GM18858 (cell line): ENCODE measurements at regions not wholly inside any gene's neighbourhood (a gene's known extent, or its start where the extent isn't known, plus 50 kb on each side); places are given as distances from the start of the nearest gene placed in this dataset.

Experiments used
- ATAC-seq: cut with Tn5 transposase; IDR thresholded peaks from one replicate; pipeline ENCODE4 v1.9.1; 2021; ENCODE audit not compliant: unreplicated experiment

DNA sequence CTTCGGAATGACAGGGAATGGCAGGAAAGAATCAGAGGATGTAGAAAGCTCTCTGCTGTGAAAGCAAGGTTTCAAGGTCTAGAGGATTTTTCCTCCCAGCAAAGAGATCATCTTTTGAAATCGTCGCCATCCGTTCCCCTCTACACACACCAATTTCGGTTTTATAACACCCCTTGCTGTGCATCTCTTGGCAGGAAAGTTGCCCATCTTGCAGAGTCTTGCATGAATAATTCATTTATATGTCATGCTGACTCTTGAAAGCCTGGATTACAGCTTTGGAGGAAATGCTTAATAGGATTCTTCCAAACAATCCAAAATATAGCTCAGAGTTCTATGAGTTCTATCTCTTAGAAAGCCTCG lies 262.7 kb downstream of the CHL1 start:
- ATAC-seq, result no peak

DNA sequence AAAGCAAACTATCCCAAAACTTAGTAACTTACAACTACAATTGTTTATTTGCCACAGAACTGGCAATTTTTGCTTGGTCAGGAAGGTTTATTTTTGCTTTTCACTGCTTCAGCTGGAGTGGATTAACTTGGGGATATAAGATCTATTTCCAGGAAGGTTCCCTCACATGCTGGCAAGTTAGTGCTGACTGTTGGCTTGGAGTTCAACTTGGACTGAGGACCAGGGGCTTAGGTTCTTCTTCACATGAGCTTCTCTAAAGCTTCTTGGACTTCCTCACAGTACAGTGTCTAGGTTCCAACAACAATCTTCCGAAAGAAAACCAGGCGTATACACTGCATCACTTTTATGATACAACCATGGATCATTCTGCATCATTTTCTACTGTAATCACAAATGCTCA lies 264.4 kb downstream of the CHL1 start:
- ATAC-seq, result no peak

DNA sequence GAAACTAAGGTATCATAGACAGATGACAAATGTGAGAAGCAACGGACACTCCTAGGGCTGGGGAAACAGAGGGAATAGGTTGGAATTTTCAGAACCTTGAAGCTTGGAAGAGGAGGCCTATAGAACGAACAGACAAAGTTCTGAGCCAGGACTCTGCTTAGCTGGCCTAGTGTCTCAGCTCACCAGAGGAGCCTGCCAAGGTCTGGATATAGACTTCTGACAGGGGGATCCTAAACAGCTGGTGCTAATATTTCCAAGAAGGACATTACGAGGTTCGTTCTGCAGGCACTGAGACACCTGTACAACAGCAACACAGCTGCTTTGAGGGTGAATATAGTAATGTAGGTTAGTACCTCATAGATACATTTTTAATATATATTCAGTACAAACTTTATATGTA lies 266.3 kb downstream of the CHL1 start:
- no peak for ATAC-seq

DNA sequence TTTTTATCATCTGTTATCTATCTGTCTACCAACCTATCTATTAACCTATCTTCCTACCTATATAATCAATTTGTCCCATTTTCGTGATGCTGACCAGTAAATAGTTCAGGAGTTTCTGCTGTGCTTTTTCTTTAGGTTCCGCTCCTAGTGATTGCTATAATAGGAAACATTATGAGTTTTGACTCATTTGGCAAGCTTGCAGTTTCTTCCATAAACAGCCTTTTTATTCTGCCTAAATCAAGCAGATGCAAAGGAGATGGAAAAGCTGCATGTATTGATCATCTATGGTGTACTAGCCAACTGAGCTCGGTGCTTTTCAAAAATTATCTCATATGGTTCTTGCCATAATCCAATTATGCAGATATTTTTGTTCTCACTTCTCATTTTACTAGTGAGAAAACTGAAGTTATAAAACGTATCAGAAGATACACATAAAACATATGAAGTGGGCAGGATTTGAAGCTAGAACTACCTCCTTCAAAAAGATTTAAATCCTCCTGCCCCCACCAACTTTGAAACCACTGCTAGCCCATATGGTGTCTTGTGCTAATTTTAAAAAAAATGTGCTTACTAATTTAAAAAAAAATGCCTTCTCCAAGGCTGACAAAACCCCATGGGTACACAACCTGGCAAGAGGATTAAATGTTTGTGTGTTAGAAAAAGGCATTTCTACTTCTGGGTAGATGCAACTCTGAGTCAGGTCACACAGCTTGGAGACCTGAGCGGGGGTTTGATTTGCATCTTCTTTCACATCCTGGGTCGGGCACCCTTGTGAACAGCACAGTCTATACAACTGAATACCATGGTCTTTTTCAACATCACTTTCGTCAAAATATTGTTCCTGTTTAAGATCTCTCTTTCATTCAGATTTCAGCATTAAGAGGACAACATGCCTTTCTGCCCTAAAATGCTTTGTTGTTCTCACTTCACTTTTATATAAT lies 267.0 kb downstream of the CHL1 start:
- ATAC-seq, result peak; percentile 97

DNA sequence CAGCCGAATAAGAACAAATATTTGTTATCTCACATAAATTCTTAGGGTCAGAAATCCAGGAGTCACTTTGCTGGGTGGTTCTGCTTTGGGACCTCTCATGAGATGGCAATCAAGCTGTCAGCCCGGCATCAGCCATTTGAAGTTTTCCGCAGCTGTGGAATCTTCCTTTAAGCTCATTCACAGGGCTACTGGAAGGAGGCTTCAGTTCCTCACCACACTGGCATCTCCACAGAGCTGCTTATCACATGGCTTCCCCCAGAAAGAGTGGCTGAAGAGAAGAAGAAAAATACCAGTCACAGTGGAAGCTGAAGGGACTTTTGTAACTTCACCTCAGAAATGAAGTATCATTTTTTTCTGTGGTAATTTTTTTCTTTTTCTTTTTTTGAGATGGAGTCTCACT lies 267.7 kb downstream of the CHL1 start:
- ATAC-seq, result peak; percentile 30

DNA sequence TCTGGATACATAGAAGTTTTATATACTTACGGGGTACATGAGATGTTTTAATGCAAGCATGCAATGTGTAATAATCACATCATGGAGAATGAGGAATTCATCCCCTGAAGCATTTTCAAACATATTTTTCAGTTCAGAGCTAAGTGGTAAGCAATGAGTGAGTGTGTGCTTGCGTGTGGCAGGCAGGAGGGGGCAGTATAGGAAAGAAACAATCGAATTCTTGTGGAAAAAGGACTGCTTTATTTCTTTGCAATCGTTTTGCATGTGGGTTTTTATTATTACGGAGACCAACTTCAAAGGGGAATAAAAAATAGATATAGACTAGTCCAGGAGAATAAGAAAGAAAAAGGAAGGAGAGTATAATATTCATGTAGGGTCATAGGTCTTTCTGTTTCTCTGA lies 271.6 kb downstream of the CHL1 start:
- ATAC-seq, result no peak

DNA sequence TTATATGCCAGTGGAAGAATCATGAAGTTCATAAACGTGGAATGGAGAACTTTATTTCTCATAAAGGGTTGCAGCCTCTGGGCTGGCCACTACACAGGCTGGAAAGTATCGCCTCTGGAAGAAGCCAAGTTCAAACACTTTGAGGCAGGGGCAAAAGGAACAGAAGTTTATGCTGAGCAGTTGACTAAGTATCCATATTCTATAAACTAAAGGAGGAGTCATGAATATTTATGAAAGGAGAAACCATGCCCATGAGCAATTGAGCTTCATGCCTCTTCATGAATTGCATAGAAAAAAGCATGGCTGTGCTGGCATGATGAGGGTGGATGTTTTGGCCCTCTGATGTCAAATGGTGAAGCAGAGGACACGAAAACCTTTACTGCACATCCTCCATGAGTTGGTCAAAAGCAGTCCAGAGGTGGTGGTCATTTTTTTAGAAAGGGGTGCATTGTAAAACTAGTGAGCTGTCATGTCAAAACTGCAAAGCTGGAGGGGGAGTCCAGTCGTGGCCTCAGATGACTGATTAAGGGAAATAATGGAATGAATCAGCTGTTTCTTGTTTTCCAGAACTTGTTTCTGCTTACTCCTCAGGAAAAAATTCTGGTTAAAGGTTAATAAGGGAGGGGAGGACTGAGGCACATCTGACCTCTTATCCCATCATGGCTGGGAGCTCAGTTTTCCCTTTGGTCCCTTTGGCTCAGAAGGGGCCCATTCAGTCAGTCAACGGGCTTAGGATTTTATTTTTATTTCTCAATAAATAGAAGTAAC lies 276.7 kb downstream of the CHL1 start:
- ATAC-seq, result no peak

DNA sequence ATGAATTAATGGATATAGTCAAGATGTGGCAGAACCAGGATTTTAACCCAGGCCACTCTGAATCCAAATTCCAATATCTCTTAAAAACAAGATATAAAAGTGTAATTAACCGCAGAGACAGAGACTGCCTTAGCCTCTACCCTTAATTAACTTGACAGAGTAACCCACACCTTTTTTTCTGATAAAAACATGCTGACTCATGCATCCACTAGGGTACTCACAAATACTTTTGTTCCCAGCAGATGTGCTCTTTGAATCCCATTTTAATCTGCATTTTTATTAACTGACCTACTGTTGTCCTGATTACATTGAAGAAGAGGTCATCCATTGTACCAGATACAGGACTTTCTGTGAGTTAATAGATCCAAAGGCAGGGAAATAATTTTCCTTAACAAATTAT lies 278.3 kb downstream of the CHL1 start:
- no peak for ATAC-seq

DNA sequence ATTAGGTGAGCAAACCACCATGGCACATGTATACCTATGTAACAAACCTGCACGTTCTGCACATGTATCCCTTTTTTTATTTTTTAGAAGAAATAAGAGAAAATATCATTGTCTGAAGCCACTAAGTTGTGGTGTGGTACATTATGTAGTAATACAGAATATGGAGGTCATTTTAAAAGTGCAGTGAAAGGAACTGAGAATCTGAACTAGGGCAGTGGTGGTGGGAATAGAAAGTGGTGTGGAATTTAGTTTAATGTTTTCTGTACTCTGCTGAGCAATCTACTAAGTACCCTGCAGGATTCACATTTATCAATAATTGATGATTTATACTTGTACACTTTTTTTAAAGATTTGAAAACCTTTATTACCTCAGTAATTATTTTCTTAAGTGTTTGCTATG lies 283.5 kb downstream of the CHL1 start:
- peak; percentile 60 for ATAC-seq

DNA sequence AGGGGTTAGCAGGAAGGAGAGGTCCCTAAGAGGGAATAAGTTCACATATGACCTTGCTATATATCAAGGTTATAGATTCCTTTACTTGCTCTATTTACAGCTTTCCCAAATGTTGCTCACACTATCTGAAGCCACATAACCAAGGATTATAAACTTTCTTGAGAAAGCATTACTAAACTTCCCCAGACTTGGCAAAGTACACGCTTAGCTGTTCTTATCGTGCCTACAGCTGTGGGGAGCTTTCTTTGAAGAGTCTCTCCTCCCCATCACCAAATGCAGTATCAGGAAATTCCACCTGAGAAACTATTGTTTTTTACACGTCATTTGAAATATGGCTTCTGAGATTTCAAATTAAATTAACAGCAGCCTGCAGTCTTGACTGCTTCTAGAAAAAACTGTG lies 284.5 kb downstream of the CHL1 start:
- no peak for ATAC-seq

DNA sequence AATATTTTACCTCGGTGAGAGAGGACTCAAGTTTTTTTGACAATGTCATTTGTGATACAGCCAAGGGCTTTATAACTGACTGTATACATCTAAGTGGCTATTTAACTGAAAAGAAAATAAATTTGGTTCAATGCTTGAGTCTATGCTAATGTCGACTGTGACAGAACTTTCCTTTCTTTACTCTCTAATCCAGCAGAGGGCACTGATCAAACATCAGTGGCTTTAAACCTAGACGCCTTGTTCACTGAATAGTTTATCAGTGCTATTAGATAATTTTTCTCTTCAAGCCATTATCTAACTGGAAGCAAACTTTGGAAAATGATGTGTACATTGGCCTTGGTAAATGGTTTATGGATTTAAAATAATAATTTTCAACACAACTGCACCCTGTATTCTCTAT lies 285.1 kb downstream of the CHL1 start:
- no peak for ATAC-seq

DNA sequence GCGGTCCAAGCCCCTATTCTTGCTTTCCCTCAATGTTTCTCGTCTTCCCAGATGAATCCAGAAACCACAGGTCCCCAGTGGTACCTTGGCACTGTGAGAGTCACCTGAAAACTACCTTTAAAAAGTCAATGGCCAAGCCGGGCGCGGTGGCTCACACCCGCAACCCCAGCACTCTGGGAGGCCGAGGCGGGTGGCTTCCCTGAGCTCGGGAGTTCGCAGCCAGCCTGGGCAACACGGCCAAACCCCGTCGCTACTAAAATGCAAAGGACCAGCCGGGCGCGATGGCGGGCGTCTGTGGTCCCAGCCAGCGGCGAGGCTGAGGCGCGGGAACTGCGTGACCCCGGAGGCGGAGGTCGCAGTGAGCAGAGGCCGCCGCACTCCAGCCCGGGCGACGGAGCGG lies 285.9 kb downstream of the CHL1 start:
- ATAC-seq, result no peak

DNA sequence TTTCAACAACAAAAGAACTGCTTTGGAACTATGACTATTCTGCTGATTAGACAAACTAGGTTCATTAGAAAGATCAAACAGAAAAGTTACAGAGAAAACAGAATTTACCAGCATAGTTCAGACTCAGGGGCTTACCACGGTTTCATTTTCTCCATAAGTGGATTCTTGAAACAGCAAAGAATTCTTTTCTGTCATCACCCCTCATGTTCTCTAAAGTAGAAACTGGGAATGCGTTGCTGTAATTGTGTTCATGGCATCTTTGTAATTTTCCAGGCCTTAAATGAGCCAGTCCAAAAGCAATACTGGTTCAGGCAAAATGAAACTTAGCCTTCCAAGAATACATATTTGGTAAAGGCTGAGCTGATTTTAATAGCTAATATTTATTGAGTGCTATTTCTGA lies 287.8 kb downstream of the CHL1 start:
- no peak for ATAC-seq

DNA sequence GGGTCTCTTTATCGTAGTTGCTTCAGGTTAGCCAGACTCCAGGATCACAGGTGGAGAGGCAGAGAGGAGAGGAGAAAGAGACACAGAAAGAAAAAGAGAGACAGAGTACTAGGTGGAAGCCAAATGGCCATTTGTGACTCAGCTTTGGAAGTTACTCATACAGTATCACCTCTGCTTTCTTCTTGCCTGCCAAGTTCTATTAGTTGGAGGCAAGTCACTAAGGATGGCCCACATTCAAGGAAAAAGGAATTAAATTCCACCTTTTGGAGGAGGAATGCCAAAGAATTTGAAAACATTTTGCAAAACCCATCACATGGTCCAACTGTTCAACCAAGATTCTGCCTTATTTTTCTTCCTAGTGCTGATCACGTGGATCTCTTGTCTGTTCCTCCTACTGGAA lies 291.1 kb downstream of the CHL1 start:
- ATAC-seq, result no peak

DNA sequence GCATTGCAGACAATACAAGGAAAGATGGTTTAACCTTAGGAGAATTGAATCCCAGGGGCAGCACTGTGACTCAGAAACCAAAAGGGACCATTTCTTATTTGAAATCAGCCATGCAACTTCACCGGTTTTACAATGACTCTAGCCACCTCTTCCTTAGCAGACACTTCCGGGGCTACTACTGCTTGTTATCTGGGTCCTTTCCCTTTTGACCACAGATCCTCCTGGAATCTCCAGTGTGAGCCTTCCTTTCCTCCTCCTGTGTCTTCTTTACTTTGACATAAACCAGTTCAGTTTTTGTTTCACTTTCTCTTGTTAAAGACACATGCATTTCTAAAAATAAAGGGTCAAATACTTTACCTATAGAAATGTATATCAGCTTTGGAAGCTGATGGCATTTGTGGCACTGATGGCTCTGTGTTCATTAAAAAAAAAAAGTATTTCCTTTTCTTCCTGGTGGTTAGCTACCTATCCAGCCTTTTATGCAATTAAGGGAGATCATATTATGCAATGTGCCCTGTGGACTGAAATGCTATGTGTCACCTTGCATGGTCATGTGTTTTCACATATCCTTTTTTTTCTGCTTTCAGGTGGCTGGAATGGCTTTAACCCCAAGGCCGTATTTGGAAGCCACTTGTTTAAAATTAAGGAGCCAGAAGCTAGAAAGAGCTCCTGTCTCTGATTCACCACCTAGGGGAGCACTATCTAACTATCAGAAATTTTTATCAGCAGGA lies 296.2 kb downstream of the CHL1 start:
- peak; percentile 42 for ATAC-seq

DNA sequence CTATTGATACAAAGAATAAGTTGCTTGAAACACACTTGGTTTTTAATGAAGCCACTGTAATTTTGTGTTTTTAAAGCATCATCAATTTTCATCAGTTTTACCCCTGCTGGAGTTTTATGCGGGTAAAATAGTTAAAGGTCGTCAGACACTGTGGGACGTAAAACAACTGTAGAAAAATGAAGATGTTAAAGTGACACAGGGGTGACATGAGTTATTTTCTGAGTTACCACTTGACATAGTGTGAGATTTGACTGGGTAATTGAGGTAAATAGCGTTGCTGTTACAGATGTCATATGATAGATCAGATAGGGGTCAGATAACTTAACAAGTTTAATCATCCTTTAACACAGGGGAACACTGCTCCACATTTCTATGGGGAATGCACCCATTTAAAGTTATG lies 297.6 kb downstream of the CHL1 start:
- no peak for ATAC-seq

DNA sequence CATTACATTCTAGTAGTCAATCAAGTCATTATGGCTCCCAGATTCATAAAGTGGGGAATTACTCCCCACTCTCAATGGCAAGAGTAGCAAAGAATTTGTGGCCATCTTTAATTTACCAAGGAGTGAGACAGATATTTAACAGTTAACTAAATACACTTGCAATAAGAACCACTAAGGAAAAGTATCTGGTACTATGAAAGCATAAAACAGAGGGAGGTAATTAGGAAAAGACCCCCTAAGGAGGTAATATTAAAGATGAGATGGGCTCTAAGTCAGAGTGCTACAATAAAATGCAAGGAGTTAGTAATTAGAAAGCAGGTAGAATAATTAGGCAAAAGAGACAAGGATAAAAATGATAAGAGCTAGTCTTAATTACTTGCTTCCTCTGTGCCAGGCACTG lies 301.9 kb downstream of the CHL1 start:
- no peak for ATAC-seq

DNA sequence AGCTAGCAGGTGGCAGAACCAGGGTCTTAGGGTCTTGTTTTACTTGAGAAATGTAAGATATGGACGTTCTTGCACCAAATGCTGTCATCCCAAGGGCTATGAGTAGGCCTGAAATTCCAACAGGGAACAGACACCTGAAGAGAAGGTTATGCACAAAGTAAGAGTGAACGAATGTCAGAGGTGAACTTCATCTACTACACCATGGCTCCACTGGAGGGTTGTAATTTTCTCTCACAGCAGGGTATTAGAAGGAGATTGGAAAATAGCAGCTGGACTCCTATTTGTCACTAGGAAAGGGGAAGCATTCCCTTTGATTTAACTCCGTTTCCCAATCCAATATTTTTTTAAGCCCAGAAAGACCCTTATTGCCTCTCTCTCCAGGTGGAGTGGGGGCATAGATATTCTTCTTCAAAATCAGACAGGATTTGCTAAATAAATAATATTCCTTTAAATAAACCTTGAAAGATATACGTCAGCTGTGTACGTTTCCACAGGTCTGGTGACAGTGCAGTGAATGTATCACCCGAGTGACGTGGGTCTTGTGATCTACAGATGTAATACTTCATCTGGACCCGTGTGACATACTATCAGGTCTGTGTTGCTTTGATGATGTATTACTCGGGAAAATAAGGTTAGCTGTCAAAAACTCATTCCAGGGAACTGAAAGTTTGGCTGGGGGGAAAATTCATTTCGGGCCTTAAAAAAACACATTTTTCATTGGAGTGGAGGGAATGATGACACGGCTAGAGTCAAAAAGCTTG lies 302.6 kb downstream of the CHL1 start:
- no peak for ATAC-seq

DNA sequence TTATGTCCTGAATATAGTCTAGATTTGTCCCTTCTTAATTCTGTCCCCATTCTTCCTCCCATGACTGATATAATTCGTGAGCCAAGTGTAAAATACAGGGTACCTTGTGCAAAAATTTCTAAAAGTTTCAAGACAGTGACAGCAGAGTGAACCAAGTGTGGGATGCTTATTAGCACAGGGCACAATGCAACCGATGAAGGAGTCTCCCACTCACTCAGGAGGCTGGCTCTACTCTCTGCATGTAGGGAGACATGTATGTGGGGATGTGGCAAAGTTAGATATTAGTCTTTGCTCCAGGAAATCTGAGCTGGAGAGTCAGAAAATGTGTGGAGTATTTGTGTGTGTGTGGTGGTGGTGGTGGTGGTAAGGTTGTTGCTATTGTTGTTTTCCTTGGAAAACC lies 305.9 kb downstream of the CHL1 start:
- no peak for ATAC-seq

DNA sequence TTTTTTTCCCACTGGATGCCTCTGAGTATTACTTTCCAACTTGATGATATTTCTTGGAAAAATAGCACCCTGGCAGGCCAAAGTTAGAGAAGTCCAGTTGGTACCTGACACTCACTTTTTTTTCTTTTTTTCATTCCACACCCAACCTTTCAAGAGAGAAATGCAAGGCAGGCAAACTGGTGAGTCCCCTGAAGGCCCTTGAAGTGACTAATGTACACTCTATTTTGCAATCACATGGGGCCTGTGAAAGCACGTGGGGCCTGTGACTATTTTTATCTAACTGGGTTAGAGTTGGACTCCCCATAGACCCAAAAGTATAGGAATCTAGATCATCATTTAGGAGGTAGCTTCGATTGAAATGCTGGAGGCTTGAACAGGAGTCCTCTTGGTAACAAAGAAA lies 316.7 kb downstream of the CHL1 start:
- no peak for ATAC-seq

DNA sequence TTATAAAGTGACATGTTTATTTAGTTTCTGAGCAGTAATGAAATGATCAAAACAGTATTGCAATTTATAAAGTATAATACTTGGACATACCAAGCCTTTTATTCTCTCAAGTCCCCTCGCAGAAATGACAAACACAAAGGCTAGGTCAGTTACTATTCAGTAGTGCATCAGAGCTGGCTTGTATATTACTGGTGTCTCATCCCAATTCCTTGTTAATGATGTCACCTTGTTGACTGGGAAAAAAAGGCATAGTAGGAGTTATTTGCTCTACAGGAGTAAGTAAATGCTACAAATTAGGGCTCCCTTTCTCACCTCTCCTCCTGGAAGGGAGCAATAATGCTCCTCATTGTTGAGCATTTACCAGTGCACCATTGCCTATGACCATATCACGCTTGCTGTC lies 317.6 kb downstream of the CHL1 start:
- no peak for ATAC-seq
